HG03457 (cell line): ENCODE measurements at regions not wholly inside any gene's neighbourhood (a gene's known extent, or its start where the extent isn't known, plus 50 kb on each side); places are given as distances from the start of the nearest gene placed in this dataset.

ENCODE experiments used
- ATAC-seq: cut with Tn5 transposase; IDR thresholded peaks from one replicate; pipeline ENCODE4 v1.9.1; 2021; ENCODE audit warnings: moderate number of reproducible peaks; ENCODE audit not compliant: unreplicated experiment

DNA sequence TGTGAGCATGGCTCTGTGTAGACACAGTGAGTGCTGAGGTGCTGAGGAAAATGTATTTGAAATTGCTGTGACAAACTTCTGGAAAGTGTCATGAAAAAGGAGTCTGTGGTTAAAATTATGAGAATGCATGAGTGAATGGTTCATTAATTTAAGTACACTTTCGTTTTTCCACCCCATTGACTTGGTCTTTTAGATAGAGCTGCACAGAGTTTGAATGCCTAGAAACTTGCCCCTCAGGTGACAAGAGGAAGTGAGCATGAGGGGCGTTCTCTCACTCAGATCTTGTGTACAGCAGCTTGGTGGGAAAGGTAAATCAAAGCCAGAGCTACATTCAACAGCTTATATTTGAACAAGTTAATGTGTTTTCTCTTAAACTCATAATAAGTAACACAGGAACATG lies 296.8 kb downstream of the WDR72 start:
- no peak for ATAC-seq

DNA sequence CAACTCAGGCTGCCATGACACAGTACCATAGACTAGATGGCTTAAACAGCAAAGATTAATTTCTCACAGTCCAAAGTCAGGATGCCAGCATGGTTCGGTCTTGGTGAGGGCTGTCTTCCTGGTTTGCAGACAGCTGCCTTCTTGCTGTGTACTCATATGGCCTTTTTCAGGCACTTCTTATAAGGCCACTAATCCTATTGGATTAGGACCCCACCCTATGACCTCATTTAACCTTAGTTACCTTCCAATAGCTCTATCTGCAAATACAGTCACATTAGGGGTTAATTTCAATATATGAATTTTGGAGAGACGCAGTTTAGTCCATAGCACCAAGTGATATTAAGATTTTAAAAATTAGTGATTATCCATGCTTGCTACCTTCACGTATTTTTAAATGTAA lies 297.8 kb downstream of the WDR72 start:
- ATAC-seq, result no peak

DNA sequence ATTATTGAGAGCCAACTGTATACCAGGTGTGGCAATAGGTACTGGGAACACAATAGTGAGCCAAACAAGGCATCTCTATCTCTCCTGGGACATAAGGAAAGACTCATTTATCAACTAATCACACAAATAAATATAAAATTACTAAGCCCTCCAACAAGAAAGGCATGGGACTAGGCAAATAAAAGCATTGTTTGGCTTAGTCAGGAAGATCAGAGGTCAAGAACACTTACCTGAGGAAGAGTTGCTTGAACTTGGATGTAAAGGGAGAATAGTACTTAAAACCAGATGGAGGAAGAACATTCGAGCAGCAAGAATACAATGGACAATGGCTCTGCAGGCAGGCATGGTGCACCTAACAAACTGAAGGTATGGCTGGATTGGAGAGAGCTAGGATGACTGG lies 300.7 kb downstream of the WDR72 start:
- ATAC-seq, result no peak

DNA sequence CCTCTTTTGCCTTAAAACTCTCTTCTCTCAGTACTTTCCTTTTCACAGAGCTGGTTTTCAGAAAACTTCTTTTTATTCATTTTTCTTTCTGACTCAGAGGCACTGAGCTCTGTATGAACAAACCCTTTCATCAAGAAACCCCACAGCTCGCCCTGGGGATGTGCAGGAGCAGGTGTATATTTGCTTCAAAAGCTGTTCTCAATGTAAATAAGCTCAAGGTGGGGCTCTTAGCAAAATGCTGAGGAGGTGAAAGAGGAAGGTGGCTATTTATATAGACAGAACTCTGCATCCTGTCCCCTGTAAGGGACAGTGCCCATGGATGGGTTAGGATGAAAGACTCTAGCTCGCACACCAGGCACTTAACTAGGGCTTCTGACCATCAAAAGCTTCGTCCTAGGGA lies 302.0 kb downstream of the WDR72 start:
- ATAC-seq, result no peak

DNA sequence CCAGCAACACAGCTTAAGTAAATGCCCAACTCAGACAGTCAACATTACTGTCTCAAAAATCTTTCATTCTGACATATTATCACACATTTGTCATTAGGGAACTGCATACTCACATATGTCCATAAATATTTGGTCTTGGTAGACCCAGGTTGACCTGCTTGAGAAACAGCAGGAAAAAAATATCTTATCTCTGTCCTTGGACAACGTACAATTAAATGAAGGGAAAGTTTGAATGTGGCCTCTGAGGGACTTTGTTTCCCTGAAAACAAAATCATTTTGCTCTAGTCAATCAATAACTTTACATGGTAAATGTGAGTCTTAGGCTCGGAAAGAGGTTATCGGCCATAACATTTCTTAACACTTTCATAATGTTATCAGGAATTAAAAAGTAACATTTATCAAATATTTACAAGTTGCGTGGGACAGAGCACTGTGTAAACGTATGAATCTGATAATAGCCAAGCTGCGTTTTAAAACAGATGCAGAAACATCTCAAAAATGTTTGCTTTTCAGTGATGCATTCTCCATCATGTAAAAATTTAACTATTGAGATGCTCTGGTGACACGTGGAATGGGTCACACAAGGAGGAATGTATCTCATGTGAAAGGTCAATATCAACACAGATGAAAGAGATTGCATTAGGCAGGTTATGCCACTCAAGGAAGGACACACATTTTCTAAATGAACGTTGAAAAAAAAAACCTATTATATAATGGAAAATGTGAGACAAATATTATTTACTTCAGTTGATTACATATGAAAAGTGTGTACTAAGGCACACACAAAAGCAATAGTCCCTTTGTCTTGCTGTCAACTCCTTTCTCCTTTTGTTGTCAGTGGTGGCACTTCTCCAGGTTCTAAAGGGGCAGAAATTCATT lies 304.4 kb downstream of the WDR72 start:
- no peak for ATAC-seq

DNA sequence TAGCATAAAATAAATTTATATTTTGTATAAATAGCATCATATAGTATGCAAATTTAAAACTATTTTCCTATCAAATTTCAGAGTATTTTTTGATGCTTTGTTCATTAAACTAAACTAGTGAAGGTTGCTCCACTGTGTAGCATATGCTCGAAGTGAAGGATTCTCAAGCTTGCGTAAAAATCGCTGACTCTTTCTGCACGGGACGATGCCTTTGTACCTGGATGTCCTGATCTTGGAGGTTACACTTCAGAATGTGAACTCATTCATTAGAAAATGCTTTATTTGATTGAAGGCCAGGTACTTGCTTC lies 305.0 kb downstream of the WDR72 start:
- no peak for ATAC-seq

DNA sequence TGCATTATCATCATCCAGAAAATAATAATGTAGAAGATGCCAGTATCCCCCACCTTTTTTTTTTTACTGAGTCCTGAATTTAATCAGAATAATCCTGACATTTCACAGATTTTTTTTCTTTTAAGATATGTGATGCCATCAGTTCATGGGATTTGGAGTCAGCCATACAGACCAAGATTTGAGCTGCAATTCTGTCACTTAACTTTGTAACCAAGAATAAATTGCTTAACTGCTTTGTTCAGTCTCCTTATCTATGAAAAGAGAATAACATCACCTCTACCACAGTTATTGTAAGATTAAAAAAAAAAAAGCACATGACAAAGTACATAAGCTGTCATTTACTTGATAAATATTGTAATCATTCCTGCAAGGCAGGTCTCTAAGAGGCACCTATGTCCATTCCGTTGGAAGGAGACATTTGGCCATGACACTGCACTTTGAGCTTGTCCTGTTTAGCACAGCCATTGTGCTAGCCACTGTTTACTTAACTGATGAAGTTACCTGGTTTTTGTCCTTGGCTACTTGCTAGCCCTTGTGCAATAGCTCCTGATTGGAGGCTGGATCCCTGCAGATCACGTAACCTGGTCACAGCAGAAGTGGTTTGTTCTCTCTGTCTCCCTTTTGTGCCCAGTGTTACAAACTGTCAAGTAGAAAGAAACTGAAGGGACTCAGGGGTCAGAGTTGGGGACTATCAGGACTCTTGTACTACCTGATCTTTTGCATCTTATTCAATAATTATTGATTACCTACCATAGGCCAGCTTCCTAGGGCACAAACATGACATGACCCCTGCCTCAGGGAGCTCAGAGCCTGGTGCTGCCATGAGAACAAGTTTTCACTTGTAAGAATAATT lies 306.0 kb downstream of the WDR72 start:
- no peak for ATAC-seq

DNA sequence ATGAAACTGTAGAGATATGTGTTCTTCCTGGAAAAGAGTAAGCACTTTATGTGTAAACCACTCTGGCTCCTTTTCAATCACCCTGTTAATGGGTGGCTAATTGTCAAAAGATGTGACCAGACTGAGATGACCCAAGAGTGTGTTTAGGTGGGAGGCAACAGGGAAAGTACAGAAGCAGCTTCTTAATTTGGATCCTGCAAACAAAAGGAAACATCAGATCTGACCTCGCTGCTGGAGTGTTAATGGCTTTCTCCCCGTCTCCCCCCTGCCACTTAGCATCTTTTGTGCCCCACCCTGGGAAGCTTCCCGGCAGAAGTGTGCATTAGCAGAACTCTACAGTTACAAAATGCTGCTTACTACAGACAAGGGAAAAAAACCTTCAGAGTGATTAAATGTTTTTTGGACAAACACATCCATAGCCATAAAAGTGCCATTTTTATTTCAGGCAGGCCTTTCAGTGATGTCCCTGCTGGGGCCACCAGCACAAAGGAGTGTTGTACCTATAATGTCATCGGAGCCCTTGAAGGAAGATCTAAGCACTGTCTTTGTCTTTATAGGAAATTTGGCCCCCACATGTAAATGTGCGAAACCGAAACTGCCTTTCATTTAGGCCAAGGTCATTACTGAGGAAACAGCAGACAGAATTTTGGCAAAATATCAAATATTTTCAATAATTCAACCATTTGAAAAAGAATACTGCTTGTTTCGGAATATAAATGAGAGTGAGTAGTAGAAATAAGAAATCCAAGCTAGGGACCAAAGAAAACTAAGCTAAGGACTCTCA lies 311.0 kb downstream of the WDR72 start:
- ATAC-seq, result no peak

DNA sequence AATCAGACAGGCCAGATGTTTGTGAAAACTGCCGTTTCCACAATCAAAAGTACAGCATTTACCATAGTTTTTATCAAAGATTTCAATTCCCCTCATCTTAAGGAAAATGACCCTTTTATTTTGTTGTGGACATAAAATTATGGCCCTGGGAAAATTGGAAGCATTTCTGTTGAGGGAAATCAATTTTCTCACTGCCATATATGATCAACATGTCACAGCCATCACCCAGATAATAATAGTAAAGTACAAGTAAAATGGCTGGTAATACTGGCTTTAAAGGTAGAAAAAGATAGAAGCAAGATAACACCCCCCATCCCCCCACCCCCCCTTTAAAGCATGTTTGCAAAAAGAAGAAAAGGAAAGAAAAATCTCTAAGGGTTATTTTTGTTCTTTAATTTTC lies 311.7 kb downstream of the WDR72 start:
- ATAC-seq, result no peak

DNA sequence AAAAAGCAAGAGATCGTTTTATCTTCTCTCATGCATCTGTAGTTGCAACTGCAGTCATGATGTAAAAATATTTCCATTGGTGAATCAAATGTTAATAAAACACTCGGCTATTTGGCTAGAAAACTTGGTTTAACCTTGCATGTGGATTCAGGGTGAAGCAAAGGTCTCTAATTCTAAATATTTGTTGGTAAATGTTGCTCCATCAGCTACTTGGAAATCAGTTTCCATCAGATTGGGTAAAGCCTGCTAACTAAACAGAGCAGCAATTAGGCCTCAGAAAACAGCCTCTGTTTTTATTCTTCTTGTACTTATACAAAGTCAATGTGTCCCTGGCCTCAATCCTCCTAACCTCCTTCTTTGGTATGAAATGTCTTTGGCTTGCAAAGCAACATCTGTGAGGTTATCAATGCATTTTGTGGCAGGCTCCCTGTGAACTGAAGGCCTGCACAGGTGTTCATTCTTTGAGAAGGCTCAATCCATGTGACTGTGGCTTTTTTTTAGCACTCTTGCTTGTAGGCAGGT lies 312.3 kb downstream of the WDR72 start:
- no peak for ATAC-seq

DNA sequence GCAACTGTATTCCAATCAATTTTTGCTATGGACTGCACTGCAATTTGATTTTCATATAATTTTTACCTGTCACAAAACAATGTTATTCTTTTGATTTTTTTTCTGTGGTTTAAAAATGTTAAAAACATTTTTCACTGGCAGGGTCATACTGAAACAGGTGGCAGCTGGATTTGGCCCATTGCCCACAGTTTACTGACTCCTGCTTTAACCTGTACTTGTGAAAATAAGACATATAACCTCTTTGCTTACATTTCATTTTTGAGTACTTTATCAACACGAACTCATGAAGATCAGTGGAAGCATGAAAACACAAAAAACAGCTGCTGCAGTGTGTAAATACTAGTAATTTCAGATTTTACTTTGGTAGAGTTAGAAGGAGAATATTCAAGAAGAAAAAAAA lies 313.1 kb downstream of the WDR72 start:
- ATAC-seq, result no peak

DNA sequence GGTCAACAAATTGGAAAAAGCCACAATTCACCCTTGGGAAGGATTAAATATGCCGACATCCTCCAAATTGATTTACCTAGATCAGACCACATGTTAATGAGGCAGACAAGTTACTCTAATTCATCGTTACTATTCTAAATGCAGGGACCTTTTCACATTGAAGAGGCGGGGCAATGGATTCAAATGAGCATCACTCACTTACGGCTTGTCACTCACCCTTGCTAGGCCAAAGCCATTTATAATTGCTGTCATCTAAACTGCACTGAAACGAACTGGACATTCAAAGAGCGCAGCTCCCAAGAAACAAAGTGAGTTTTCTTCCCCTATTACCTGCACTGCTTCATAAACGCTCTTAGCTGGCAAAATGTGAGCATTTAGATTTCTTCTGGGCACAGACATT lies 313.9 kb downstream of the WDR72 start:
- ATAC-seq, result no peak

DNA sequence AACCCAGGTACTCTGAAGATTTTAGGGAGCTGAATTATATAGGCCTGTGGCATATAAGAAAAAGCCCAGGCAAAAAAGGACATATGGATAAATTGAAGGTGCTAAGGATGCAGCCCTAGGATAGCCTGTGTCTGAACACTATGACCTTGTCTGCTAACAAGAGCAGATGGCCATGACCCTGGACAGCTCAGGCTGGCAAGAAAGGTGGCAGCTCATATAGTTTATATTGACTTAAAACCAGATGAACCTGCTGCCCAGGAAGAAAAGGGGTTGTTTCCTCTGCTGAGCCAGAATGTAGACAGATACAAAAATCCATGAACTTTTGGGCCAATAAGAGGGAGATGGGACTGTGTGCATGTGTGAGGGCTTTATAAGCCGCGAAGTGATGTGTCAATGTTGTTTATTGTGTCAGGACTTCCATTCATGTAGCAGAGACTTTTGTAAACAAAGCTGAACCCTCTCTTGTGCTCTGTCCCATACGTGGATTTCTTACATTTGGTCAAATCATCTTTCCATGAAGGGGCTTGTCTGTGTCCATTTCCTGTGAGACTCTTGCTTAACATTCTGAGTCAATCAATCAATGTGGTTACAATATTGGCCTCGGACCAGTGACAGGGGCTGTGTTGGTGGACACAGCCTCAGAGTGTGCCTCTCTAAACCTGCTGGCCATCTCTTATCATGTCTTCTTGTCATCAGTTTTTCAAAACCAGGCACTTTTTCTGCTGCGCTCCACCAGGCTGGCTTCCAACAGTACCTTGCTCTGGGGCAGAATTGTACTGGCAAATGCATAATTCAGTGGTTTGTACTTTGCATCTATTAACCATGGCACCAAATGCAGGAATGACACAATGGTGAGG lies 321.2 kb downstream of the WDR72 start:
- ATAC-seq, result no peak

DNA sequence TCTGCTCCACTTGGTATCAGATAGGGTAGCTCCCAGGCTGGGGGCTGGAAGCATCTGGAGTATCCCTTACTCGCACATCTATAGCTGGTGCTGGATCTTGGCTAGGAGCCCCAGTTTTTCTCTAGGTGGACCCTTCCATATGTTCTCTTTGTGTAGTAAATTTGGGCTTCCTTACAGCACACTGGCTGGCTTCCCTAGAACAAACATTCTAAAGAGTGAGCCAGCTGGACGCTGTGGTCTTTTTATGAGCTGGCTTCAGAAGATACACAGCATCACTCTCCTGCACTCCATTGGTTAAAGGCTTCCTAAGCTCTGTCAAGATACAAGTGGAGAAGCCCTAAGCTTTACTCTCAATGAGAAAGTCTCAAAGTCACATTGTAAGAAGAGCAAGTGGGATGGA lies 322.1 kb downstream of the WDR72 start:
- no peak for ATAC-seq

DNA sequence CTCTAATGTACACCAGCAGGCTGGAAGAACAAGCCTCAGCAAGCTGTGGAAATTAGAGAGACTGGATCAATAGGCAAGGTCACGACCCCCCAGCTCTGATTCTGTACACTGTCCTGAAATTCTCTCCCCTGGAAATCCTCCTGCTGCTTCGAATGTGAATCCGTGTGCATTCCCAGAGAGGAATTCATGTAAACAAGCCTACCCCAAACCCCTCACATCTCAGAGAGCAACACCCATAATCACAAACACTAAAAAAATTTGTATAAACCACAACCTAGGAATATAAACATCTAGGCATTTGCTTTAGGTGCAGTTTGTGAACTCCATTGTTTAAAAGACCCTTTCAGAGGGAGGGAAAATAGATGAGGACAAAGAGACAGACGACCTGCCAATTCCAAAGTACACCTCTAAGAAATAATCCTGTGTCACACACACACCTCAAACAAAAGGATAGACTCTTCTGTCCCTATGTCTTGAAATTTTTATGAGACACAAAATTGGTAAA lies 325.2 kb downstream of the WDR72 start:
- ATAC-seq, result no peak

DNA sequence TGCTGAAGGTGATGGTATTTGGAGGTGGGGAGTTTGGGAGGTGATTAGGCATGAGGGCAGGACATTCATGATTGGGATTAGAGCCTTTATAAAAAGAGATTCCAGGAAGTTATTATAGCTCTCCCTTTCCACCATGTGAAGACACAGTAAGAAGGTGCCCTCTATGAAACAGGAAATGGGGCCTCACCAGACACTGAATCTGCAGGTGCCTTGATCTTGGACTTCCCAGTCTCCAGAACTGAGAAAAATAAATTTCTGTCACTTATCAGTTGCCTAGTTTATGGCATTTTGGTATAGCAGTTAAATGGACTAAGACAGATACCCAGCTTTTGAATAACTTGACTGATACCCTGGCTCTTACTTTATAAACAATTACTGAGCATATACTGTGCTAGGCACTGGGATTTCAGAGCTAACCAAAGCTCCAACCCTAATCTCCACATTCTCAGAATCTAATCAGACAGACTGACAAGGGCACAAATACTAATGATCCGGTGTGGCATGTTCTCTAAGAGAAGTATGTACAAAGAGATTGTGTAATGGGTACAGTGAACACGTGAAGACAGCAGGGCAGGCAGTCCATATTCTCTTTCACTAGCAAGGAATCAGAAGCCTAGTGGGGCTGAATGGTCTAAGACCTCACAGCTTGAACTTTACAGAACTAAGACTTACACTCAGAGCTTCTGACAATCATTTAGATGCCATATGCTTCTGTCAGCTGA lies 343.1 kb downstream of the WDR72 start:
- ATAC-seq, result no peak

DNA sequence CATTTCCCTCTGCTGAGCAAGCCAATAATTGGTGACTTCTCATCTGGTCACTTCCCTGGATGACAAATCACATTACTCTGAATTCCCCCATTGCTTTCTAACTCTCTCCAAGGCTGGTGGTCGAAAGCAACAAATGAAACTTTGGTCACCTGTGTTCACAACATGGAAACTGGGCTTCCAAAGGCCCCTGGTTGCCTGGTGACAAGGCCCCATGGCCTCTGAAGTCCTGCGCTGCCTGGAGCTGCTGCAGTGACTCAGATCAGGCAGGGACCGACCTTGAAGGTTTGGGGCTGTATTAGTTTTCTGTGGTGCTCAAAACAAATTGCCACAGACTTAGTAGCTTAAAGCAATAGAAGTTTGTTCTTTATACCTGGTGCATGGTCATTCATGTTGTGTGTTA lies 345.3 kb downstream of the WDR72 start:
- ATAC-seq, result no peak

DNA sequence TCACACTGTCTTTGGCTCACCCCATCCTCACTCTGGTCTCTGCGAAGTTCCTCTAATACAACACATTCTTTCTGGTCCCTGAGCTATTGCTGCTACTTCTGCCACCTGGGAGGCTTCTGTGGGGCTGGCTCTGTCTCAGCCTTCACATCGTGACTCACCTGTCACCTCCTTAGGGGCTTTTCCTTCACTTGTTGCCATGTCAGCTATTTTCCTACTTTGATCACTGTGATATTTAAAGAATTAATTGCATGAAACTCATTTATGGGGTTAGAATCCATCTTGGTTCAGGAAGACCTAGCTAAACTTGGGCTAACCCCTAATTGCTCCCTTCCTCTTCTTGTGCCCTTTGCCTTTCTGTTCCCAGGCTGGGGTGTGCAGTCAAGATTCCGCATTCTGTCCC lies 346.9 kb downstream of the WDR72 start:
- no peak for ATAC-seq

DNA sequence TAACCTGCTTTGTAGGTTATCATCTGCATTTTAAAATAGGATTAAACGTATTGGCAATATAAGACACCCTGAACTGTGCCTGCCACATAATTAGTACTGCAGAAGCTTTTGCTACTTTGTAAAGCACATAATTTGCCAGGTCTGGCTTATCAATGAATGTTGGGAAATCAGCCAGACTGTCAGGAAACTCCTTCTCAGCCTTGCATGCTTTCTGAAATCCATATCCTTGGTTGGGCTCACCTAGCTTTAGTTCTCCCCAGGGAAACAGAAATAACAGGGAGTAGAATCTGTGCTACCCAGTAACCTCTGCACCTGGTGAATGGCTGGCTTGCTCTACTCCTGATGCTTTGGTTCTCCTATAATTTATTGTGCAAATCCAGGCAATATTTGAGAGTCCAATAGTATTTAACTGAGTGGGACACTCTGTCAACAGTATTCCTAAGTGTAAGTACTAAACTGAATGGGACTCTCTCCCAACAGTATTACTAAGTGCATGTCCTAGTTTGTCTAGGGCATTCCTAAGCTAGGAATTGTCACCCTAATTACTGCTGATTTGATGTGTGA lies 354.5 kb downstream of the WDR72 start:
- ATAC-seq, result no peak
